Mesenchymal stem cell (in vitro differentiated cells and primary cell): ENCODE measurements at regions not wholly inside any gene's neighbourhood (a gene's known extent, or its start where the extent isn't known, plus 50 kb on each side); places are given as distances from the start of the nearest gene placed in this dataset.

Source experiments
- DNase-seq: peaks from one replicate; pipeline ENCODE4 v3.0.0-alpha.2; 2013
- H2AFZ ChIP-seq: one replicate; pipeline ENCODE4 v1.6.1; 2013; ENCODE audit warnings: low read depth, mild to moderate bottlenecking, control low read depth, inconsistent platforms, low read length, moderate library complexity
- H2AK5ac ChIP-seq: 2 replicates; pipeline ENCODE4 v1.6.1; 2013; ENCODE audit warnings: low read length, moderate library complexity, mild to moderate bottlenecking, inconsistent platforms; ENCODE audit not compliant: severe bottlenecking
- H2BK120ac ChIP-seq: one replicate; pipeline ENCODE4 v1.6.1; 2013; ENCODE audit warnings: low read depth, mild to moderate bottlenecking, inconsistent platforms, low read length, moderate library complexity
- H2BK12ac ChIP-seq, 2 experiments: one replicate each; pipeline ENCODE4 v1.6.1; 2013; ENCODE audit warnings: inconsistent platforms in 2 of 2, low read length in 2 of 2, mild to moderate bottlenecking in 2 of 2, moderate library complexity in 2 of 2, control low read depth in 1 of 2
- H2BK15ac ChIP-seq: one replicate; pipeline ENCODE4 v1.6.1; 2013; ENCODE audit warnings: mild to moderate bottlenecking, low read depth, inconsistent platforms; ENCODE audit not compliant: poor library complexity, severe bottlenecking
- H2BK5ac ChIP-seq: 2 replicates; pipeline ENCODE4 v1.6.1; 2013; ENCODE audit warnings: low read depth, mild to moderate bottlenecking, low read length, control low read depth, inconsistent platforms; ENCODE audit not compliant: poor library complexity, severe bottlenecking
- H3K14ac ChIP-seq, 2 experiments: one replicate each; pipeline ENCODE4 v1.6.1; 2013; ENCODE audit warnings: inconsistent platforms in 2 of 2, low read length in 2 of 2, control low read depth in 1 of 2, mild to moderate bottlenecking in 1 of 2, moderate library complexity in 1 of 2
- H3K18ac ChIP-seq, 2 experiments: one replicate each; pipeline ENCODE4 v1.6.1; 2013; ENCODE audit warnings: inconsistent platforms in 2 of 2, low read length in 2 of 2, control low read depth in 1 of 2, low read depth in 1 of 2, mild to moderate bottlenecking in 1 of 2
- H3K23ac ChIP-seq, 2 experiments: one replicate each; pipeline ENCODE4 v1.6.1; 2013; ENCODE audit warnings: inconsistent platforms in 2 of 2, low read length in 2 of 2, mild to moderate bottlenecking in 2 of 2, moderate library complexity in 2 of 2, control low read depth in 1 of 2
- H3K27ac ChIP-seq: 2 replicates; pipeline ENCODE4 v1.5.1; 2013; ENCODE audit warnings: mild to moderate bottlenecking, moderate library complexity, low read length, control low read depth, inconsistent platforms; ENCODE audit not compliant: poor library complexity, severe bottlenecking
- H3K27me3 ChIP-seq, 2 experiments: 2 replicates each; pipeline versions ENCODE4 v1.6.1 to v1.7.0; 2013; ENCODE audit warnings: low read length in 2 of 2, mild to moderate bottlenecking in 2 of 2, moderate library complexity in 2 of 2, control low read depth in 1 of 2, inconsistent platforms in 1 of 2; ENCODE audit not compliant: control insufficient read depth in 1 of 2, insufficient read depth in 1 of 2
- H3K36me3 ChIP-seq, 2 experiments: 2 replicates each; pipeline versions ENCODE4 v1.6.1 to v1.7.0; 2013; ENCODE audit warnings: low read length in 2 of 2, control low read depth in 1 of 2, inconsistent platforms in 1 of 2, low read depth in 1 of 2, mild to moderate bottlenecking in 1 of 2; ENCODE audit not compliant: insufficient read depth in 2 of 2, control insufficient read depth in 1 of 2
- H3K4ac ChIP-seq, 2 experiments: one replicate each; pipeline ENCODE4 v1.6.1; 2013; ENCODE audit warnings: inconsistent platforms in 2 of 2, low read length in 2 of 2, mild to moderate bottlenecking in 2 of 2, moderate library complexity in 2 of 2, control low read depth in 1 of 2, low read depth in 1 of 2
- H3K4me1 ChIP-seq: 2 replicates; pipeline ENCODE4 v1.6.1; 2013; ENCODE audit warnings: low read depth, low read length, control low read depth; ENCODE audit not compliant: control insufficient read depth, insufficient read depth
- H3K4me2 ChIP-seq: 2 replicates; pipeline ENCODE4 v1.6.1; 2013; ENCODE audit warnings: low read length, mild to moderate bottlenecking, inconsistent platforms; ENCODE audit not compliant: poor library complexity, severe bottlenecking
- H3K4me3 ChIP-seq, 2 experiments: 2 replicates each; pipeline versions ENCODE4 v1.5.1 to v1.7.0; 2013; ENCODE audit warnings: low read length in 2 of 2, mild to moderate bottlenecking in 2 of 2, control low read depth in 1 of 2, low read depth in 1 of 2; ENCODE audit not compliant: insufficient read depth in 1 of 2
- H3K79me1 ChIP-seq: replicated peaks from 2 replicates; pipeline ENCODE4 v1.6.1; 2013; ENCODE audit warnings: mild to moderate bottlenecking, control low read depth, low read length, inconsistent platforms; ENCODE audit not compliant: poor library complexity, severe bottlenecking
- H3K9ac ChIP-seq: 2 replicates; pipeline ENCODE4 v1.7.0; 2013; ENCODE audit warnings: mild to moderate bottlenecking, low read length, moderate library complexity
- H3K9me3 ChIP-seq: 2 replicates; pipeline ENCODE4 v1.7.0; 2013; ENCODE audit warnings: mild to moderate bottlenecking, low read length; ENCODE audit not compliant: control insufficient read depth
- H4K8ac ChIP-seq: one replicate; pipeline ENCODE4 v1.6.1; 2013; ENCODE audit warnings: inconsistent platforms, mild to moderate bottlenecking, low read length, moderate library complexity
- H4K91ac ChIP-seq: one replicate; pipeline ENCODE4 v1.6.1; 2013; ENCODE audit warnings: mild to moderate bottlenecking, low read length, inconsistent platforms
- WGBS: methylation state at CpG from one replicate; pipeline ENCODE4 v1.1.7; 2013; ENCODE audit warnings: mixed read lengths; 5-methylcytosine and 5-hydroxymethylcytosine counted together

DNA sequence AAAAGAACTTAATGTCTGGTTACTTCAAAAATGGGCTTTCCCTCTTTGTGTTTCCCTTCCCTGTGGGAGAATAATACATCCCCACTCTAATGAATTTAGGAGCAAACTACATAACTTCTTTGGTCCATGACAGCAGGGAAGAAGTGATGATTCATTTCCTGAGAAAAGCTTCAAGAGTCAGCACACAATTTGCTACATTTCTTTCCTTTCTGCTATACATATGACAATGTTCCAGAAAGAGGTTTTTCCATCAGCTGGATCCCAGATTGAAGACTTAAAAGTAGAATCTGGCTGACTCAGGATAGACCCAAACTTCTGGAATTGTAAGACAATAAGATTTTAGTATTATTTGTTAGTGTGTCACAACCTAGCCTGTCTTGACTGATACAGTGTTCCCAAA is 126.1 kb downstream of the DRD1 start:
- no peak overlapping the region for H3K4me2 ChIP-seq
- no peak overlapping the region for H3K4ac ChIP-seq
- H3K79me1 ChIP-seq: no peaks in the 10 kb centered on the region
- no peak overlapping the region for H2BK15ac ChIP-seq
- H3K9me3 ChIP-seq: peaks cover 5% of the 10 kb centered on the region
- no peak for DNase-seq
- no peak overlapping the region for H3K14ac ChIP-seq
- no peak overlapping the region for H2AK5ac ChIP-seq
- H2AFZ ChIP-seq: no peak overlapping the region
- H4K91ac ChIP-seq: no peak overlapping the region
- no peak overlapping the region for H2BK5ac ChIP-seq
- H3K27me3 ChIP-seq: peaks cover 0 to 41% of the 10 kb centered on the region in 2 experiments
- no peak overlapping the region for H2BK12ac ChIP-seq
- no peak overlapping the region for H3K23ac ChIP-seq
- H3K36me3 ChIP-seq: no peaks in the 10 kb centered on the region
- no peak overlapping the region for H4K8ac ChIP-seq
- H3K27ac ChIP-seq: no peak overlapping the region
- no peak overlapping the region for H3K4me3 ChIP-seq
- no peaks in the 10 kb centered on the region for H3K4me1 ChIP-seq
- H3K18ac ChIP-seq: no peak overlapping the region
- H3K9ac ChIP-seq: no peak overlapping the region
- H2BK120ac ChIP-seq: no peak overlapping the region

DNA sequence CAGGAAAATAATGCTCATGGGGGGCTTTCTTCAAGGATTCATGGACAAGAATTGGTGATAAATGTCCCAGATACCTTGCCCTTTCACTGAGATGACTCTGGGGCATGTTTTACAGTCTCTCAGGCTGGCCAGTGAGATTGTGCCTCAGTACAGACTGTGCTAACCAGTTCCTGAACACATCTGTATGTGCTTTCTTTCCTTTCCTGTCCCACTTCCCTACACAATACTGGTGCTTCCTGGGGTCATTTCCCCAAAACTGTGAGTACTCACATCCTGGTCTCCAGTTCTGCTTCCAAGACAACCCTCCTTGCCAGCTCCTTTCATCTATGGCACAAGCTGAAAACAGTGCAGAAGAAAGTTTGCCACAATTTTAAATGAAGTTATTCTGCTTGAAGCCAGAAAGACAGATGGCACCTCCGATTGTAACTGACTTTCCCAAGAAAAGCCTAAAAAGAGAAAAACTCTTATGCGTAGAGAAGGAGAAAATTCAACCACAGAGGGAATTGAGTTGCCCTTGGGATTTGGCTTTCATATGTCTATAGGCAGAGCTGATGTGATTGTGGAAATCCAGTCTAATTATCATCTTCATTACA is 134.7 kb downstream of the DRD1 start:
- no peak overlapping the region for H3K4ac ChIP-seq
- no peak overlapping the region for H3K14ac ChIP-seq
- peaks cover 8% of the 10 kb centered on the region for H3K9me3 ChIP-seq
- H3K9ac ChIP-seq: no peak overlapping the region
- H4K8ac ChIP-seq: no peak overlapping the region
- no peak overlapping the region for H3K18ac ChIP-seq
- no peak overlapping the region for H3K23ac ChIP-seq
- no peak overlapping the region for H2AFZ ChIP-seq
- no peak overlapping the region for H2BK12ac ChIP-seq
- H3K27me3 ChIP-seq: peaks cover 0 to 20% of the 10 kb centered on the region in 2 experiments
- H3K36me3 ChIP-seq: no peaks in the 10 kb centered on the region
- no peak overlapping the region for H2BK120ac ChIP-seq
- no peaks in the 10 kb centered on the region for H3K79me1 ChIP-seq
- no peak overlapping the region for H2AK5ac ChIP-seq
- no peak overlapping the region for H2BK15ac ChIP-seq
- WGBS: 100% methylated on average over 2 of the region's 2 CpGs
- no peak for DNase-seq
- H3K4me3 ChIP-seq: no peak overlapping the region
- no peak overlapping the region for H3K27ac ChIP-seq
- peak overlapping the region; percentile 61 for H4K91ac ChIP-seq
- H2BK5ac ChIP-seq: no peak overlapping the region
- H3K4me1 ChIP-seq: no peaks in the 10 kb centered on the region
- no peak overlapping the region for H3K4me2 ChIP-seq

DNA sequence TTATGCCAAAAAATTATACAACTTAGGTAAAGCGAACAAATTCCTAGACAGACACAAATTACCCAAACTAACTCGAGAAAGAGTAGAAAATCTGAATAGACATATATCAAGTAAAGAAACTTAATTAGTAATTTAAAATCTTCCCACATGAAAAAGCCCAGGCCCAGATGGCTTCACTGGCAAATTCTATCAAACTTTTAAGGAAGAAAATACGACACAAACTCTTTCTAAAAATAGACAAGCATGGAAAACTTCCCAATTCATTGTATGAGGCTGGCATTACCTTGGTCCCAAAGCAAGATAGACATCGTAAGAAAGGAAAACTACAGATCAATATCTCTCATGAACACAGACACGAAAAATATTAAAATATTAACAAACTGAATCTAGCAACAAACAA is 135.3 kb downstream of the DRD1 start:
- no peak overlapping the region for H3K23ac ChIP-seq
- H4K8ac ChIP-seq: no peak overlapping the region
- no peak overlapping the region for H3K4ac ChIP-seq
- peaks cover 0 to 15% of the 10 kb centered on the region in 2 experiments for H3K27me3 ChIP-seq
- no peak overlapping the region for H3K14ac ChIP-seq
- no peak overlapping the region for H2BK12ac ChIP-seq
- H3K4me3 ChIP-seq: no peak overlapping the region
- no peak for DNase-seq
- peaks cover 8% of the 10 kb centered on the region for H3K9me3 ChIP-seq
- H3K4me1 ChIP-seq: no peaks in the 10 kb centered on the region
- no peak overlapping the region for H2BK5ac ChIP-seq
- H3K36me3 ChIP-seq: no peaks in the 10 kb centered on the region
- no peak overlapping the region for H3K4me2 ChIP-seq
- no peak overlapping the region for H2AFZ ChIP-seq
- no peak overlapping the region for H2BK15ac ChIP-seq
- no peak overlapping the region for H3K18ac ChIP-seq
- H2AK5ac ChIP-seq: no peak overlapping the region
- WGBS: 63% methylated on average over 5 of the region's 5 CpGs
- H2BK120ac ChIP-seq: no peak overlapping the region
- no peak overlapping the region for H3K9ac ChIP-seq
- no peaks in the 10 kb centered on the region for H3K79me1 ChIP-seq
- no peak overlapping the region for H4K91ac ChIP-seq
- no peak overlapping the region for H3K27ac ChIP-seq

DNA sequence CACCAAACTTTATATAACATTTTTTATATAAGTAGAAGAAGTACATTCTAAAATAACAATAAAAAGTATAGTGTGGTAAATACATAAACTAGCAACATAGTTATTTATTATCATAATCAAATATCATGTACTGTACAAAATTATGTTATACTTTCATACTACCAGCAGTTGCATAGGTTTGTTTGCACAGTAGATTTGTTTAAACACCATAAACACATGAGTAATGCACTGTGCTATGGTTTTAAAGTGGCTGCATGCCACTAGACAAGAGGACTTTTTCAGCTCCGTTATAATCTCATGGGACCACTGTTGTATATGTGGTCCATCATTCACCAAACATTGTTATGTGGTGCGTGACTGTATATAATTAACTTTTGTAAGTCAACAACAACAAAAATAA is 137.6 kb downstream of the DRD1 start:
- Histone ChIP-seq H3K4me1 (no peaks in the 10 kb centered on the region), H3K9me3 (peaks cover 5% of the 10 kb centered on the region), H3K14ac (no peak overlapping the region), H3K27me3 (peaks cover 0 to 7% of the 10 kb centered on the region in 2 experiments), H3K79me1 (no peaks in the 10 kb centered on the region), H3K9ac (no peak overlapping the region), H4K8ac (no peak overlapping the region), H2AK5ac (no peak overlapping the region), H4K91ac (no peak overlapping the region), H3K4me2 (no peak overlapping the region), H3K4ac (no peak overlapping the region), H2BK5ac (no peak overlapping the region), H3K18ac (no peak overlapping the region), H3K27ac (no peak overlapping the region), H2BK120ac (no peak overlapping the region), H3K36me3 (no peaks in the 10 kb centered on the region), H3K23ac (no peak overlapping the region), H2BK12ac (no peak overlapping the region), H2AFZ (no peak overlapping the region), H3K4me3 (no peak overlapping the region), H2BK15ac (no peak overlapping the region)
- no CpG with 5 or more reads among the region's 2 CpGs for WGBS
- no peak for DNase-seq
